SK-N-SH (cell line): ENCODE measurements at regions not wholly inside any gene's neighbourhood (a gene's known extent, or its start where the extent isn't known, plus 50 kb on each side); places are given as distances from the start of the nearest gene placed in this dataset.

ENCODE experiments used
- CTCF ChIA-PET: fragments of 300-600, 350-600 bp; formaldehyde crosslinking; extraction: SDS; loops from one replicate; lab custom pipeline; 2021; lab: Yijun Ruan, JAX
- POLR2A ChIA-PET: fragments of 350-600 bp; sonication (Branson Sonifier 250); formaldehyde crosslinking; extraction: SDS; loops from one replicate; lab custom pipeline; 2020; ENCODE audit warnings: antibody characterized with exemption, inconsistent platforms; lab: Yijun Ruan, JAX
- DNase-seq: peaks from one replicate; pipeline ENCODE4 v3.0.0; 2012
- H2AFZ ChIP-seq: fragments of 200-600 bp; sonication (generic); 2 replicates; pipeline ENCODE4 v1.8.1; 2016; ENCODE audit warnings: antibody characterized with exemption, mild to moderate bottlenecking, low read depth
- H3F3A ChIP-seq: fragments of 200-600 bp; sonication (generic); replicated peaks from 2 replicates; pipeline ENCODE3; 2016; ENCODE audit warnings: antibody characterized with exemption, mild to moderate bottlenecking; ENCODE audit not compliant: insufficient read depth
- H3K27ac ChIP-seq, 2 experiments: fragments of 200-500 bp in 1 of 2; fragments of 200-600 bp in 1 of 2; sonication (Bioruptor generic) in 1 of 2; sonication (generic), shearing (Covaris generic) in 1 of 2; 2 replicates each; pipeline versions ENCODE4 v1.5.1 to v1.6.1; 2014 to 2016; ENCODE audit warnings: low read depth in 2 of 2, inconsistent platforms in 1 of 2, low read length in 1 of 2, mild to moderate bottlenecking in 1 of 2, mixed read lengths in 1 of 2
- H3K27me3 ChIP-seq: fragments of 200-600 bp; sonication (generic), shearing (Covaris generic); 2 replicates; pipeline ENCODE4 v1.6.1; 2016; ENCODE audit warnings: mixed run types; ENCODE audit not compliant: insufficient read depth
- H3K36me3 ChIP-seq, 2 experiments: fragments of 200-500 bp in 1 of 2; fragments of 200-600 bp in 1 of 2; sonication (Bioruptor generic) in 1 of 2; sonication (generic) in 1 of 2; replicated peaks in 1 of 2; 2 replicates each; pipeline versions ENCODE3 to v1.5.1; 2014 to 2016; ENCODE audit warnings: low read length in 1 of 2, mild to moderate bottlenecking in 1 of 2; ENCODE audit not compliant: insufficient read depth in 2 of 2, control insufficient read depth in 1 of 2
- H3K4me1 ChIP-seq, 2 experiments: fragments of 200-500 bp in 1 of 2; fragments of 200-600 bp in 1 of 2; sonication (Bioruptor generic) in 1 of 2; sonication (generic), shearing (Covaris generic) in 1 of 2; 2 replicates each; pipeline versions ENCODE4 v1.5.1 to v1.6.1; 2014 to 2016; ENCODE audit warnings: low read depth in 1 of 2, low read length in 1 of 2, mixed run types in 1 of 2; ENCODE audit not compliant: insufficient read depth in 2 of 2, control insufficient read depth in 1 of 2
- H3K4me2 ChIP-seq: fragments of 200-600 bp; sonication (generic), shearing (Covaris generic); 2 replicates; pipeline ENCODE4 v1.6.1; 2017; ENCODE audit warnings: mixed run types
- H3K4me3 ChIP-seq, 2 experiments: fragments of 200-500 bp in 1 of 2; fragments of 200-600 bp in 1 of 2; sonication (Bioruptor generic) in 1 of 2; sonication (generic), shearing (Covaris generic) in 1 of 2; 2 replicates each; pipeline versions ENCODE4 v1.5.1 to v1.8.1; 2014 to 2016; ENCODE audit warnings: low read depth in 2 of 2, inconsistent platforms in 1 of 2, low read length in 1 of 2, mild to moderate bottlenecking in 1 of 2, mixed read lengths in 1 of 2, moderate library complexity in 1 of 2
- H3K79me2 ChIP-seq: fragments of 200-600 bp; sonication (generic); 2 replicates; pipeline ENCODE4 v1.8.1; 2017; ENCODE audit warnings: mild to moderate bottlenecking; ENCODE audit not compliant: insufficient read depth
- H3K9ac ChIP-seq: fragments of 200-600 bp; sonication (generic); 2 replicates; pipeline ENCODE4 v1.6.1; 2017; ENCODE audit warnings: mixed run types
- H3K9me2 ChIP-seq: fragments of 200-600 bp; sonication (generic); 2 replicates; pipeline ENCODE4 v1.6.1; 2017; ENCODE audit warnings: mixed run types
- H3K9me3 ChIP-seq: fragments of 200-600 bp; sonication (generic); 2 replicates; pipeline ENCODE4 v1.6.1; 2017; ENCODE audit warnings: mixed run types, mild to moderate bottlenecking, moderate library complexity
- H4K20me1 ChIP-seq: fragments of 200-600 bp; sonication (generic); 2 replicates; pipeline ENCODE4 v1.6.1; 2017; ENCODE audit warnings: mild to moderate bottlenecking, mixed run types; ENCODE audit not compliant: insufficient read depth
- EZH2phosphoT487 ChIP-seq: fragments of 200-600 bp; sonication (generic); IDR thresholded peaks from 2 replicates; pipeline ENCODE4 v1.6.1; 2017; ENCODE audit warnings: low read depth, mixed run types, mild to moderate bottlenecking, antibody characterized with exemption, moderate library complexity, borderline replicate concordance
- FOXM1 ChIP-seq: IDR thresholded peaks from 2 replicates; pipeline ENCODE4 v1.4.0; 2012; ENCODE audit warnings: low read depth, mild to moderate bottlenecking
- GATA2 ChIP-seq: sonication (generic); formaldehyde crosslinking; IDR thresholded peaks from 2 replicates; pipeline ENCODE4 v1.5.0; 2020; ENCODE audit warnings: mild to moderate bottlenecking, missing genetic modification reagents
- MXI1 ChIP-seq: IDR thresholded peaks from 2 replicates; pipeline ENCODE4 v1.6.1; 2012; ENCODE audit warnings: mild to moderate bottlenecking, low read depth, low read length, improper control_type of control experiment
- NFIC ChIP-seq: IDR thresholded peaks from 2 replicates; pipeline ENCODE4 v1.4.0; 2012; ENCODE audit warnings: borderline replicate concordance
- RAD21 ChIP-seq: IDR thresholded peaks from 2 replicates; pipeline ENCODE4 v1.6.1; 2012; ENCODE audit warnings: mild to moderate bottlenecking, low read length
- TCF12 ChIP-seq: IDR thresholded peaks from 2 replicates; pipeline ENCODE4 v1.4.0; 2012
- WGBS: methylation state at CpG from one replicate; pipeline ENCODE4 v1.1.6; 2017; ENCODE audit warnings: low lambda C conversion rate; 5-methylcytosine and 5-hydroxymethylcytosine counted together
- TF ChIP-seq, protein P1 (sequence below): IDR thresholded peaks from 2 replicates; pipeline ENCODE4; 2012
- TF ChIP-seq, protein P2 (sequence below): IDR thresholded peaks from 2 replicates; pipeline ENCODE4 v1.4.0; 2012; ENCODE audit warnings: low read depth, borderline replicate concordance

GRCh38 chr5:124858612-124859011 lies 112.2 kb upstream of the ZNF608 start:
- Histone ChIP-seq H4K20me1 (no peaks in the 10 kb centered on the region), H3K9me3 (no peaks in the 10 kb centered on the region)
- TF ChIP-seq MXI1 = no peak
- no peak for TF ChIP-seq NFIC
- TF ChIP-seq RAD21 = peak; percentile 24; the same call in 1 of the 2 replicates
- no peak for TF ChIP-seq TCF12
- TF ChIP-seq, protein P1, sequence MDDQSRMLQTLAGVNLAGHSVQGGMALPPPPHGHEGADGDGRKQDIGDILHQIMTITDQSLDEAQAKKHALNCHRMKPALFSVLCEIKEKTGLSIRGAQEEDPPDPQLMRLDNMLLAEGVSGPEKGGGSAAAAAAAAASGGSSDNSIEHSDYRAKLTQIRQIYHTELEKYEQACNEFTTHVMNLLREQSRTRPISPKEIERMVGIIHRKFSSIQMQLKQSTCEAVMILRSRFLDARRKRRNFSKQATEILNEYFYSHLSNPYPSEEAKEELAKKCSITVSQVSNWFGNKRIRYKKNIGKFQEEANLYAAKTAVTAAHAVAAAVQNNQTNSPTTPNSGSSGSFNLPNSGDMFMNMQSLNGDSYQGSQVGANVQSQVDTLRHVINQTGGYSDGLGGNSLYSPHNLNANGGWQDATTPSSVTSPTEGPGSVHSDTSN = no peak
- TF ChIP-seq GATA2 (CRISPR knock-in tag) = 0 out of 2 replicates have a peak, but pooled peaks have one; percentile 34
- TF ChIP-seq, all 33 proteins: peak for 2
- no peak overlapping the region for H3K4me2 ChIP-seq
- peak; percentile 47 for DNase-seq
- H3K9ac ChIP-seq = no peak overlapping the region
- H3K79me2 ChIP-seq = no peaks in the 10 kb centered on the region
- no peaks in the 10 kb centered on the region for H3K9me2 ChIP-seq
- no peaks in the 10 kb centered on the region for H3K36me3 ChIP-seq
- CTCF ChIA-PET = interaction anchor here (0.6 to 1.4 kb wide), 5 partner anchors 10 to 684 kb away, joined by 3 to 4 read pairs (median 3); no protein-coding TSS in a partner anchor
- peaks cover 0 to 12% of the 10 kb centered on the region in 2 experiments; a peak in 2 of 4 replicates for H3K4me1 ChIP-seq
- peak overlapping the region in 1 of 2 experiments; percentile 64; a peak in 2 of 4 replicates for H3K27ac ChIP-seq
- no peaks in the 10 kb centered on the region for H3K27me3 ChIP-seq
- H3K4me3 ChIP-seq = no peak overlapping the region
- 38% methylated on average over 2 of the region's 2 CpGs for WGBS
- H2AFZ ChIP-seq = no peak overlapping the region
- no peaks in the 10 kb centered on the region for H3F3A ChIP-seq
- POLR2A ChIA-PET = interaction anchor here (0.5 to 1.5 kb wide), 7 partner anchors 10 to 429 kb away, joined by 3 to 12 read pairs (median 3); no protein-coding TSS in a partner anchor

DNA sequence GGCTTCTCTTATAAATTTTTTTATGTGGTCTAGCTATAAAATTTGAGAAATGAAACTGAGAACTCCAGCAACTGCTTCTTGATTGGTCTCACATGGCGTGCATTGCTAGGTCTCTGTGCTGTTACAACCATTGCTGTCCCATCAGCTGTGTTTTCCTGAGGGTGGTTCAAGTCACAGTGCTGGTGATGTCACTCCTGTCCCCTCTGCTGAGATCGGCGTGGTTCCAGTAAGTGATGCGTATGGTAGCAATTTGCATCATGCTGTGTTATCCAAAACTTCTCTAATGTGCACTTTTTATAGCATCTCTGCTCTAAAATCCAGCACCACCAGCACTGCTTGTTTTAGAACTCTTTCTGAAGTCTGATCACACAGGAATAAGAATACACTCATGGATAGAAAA lies 112.6 kb upstream of the ZNF608 start:
- DNase-seq = peak; percentile 64
- H2AFZ ChIP-seq = no peak overlapping the region
- no peaks in the 10 kb centered on the region for H3F3A ChIP-seq
- H3K4me2 ChIP-seq = no peak overlapping the region
- H3K79me2 ChIP-seq = no peaks in the 10 kb centered on the region
- H3K27ac ChIP-seq = peak overlapping the region in 1 of 2 experiments; percentile 64; a peak in 2 of 4 replicates
- ChIA-PET CTCF (interaction anchor here (0.6 to 1.4 kb wide), 4 partner anchors 9 to 685 kb away, joined by 3 to 4 read pairs (median 3); no protein-coding TSS in a partner anchor), POLR2A (interaction anchor here (0.5 to 1.5 kb wide), 7 partner anchors 10 to 429 kb away, joined by 3 to 12 read pairs (median 3); no protein-coding TSS in a partner anchor)
- TF ChIP-seq, protein P2, sequence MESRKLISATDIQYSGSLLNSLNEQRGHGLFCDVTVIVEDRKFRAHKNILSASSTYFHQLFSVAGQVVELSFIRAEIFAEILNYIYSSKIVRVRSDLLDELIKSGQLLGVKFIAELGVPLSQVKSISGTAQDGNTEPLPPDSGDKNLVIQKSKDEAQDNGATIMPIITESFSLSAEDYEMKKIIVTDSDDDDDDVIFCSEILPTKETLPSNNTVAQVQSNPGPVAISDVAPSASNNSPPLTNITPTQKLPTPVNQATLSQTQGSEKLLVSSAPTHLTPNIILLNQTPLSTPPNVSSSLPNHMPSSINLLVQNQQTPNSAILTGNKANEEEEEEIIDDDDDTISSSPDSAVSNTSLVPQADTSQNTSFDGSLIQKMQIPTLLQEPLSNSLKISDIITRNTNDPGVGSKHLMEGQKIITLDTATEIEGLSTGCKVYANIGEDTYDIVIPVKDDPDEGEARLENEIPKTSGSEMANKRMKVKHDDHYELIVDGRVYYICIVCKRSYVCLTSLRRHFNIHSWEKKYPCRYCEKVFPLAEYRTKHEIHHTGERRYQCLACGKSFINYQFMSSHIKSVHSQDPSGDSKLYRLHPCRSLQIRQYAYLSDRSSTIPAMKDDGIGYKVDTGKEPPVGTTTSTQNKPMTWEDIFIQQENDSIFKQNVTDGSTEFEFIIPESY = no peak
- TF ChIP-seq MXI1 = peak; percentile 78; the same call in 1 of the 2 replicates
- no peak for TF ChIP-seq FOXM1
- TF ChIP-seq GATA2 (CRISPR knock-in tag) = peak; percentile 42; the same call in 1 of the 2 replicates
- TF ChIP-seq RAD21 = peak; percentile 38; the same call in 1 of the 2 replicates
- TF ChIP-seq EZH2phosphoT487 = no peak
- 76% methylated on average over 4 of the region's 4 CpGs for WGBS
- no peak overlapping the region for H3K9ac ChIP-seq
- no peaks in the 10 kb centered on the region for H3K27me3 ChIP-seq
- peaks cover 0 to 12% of the 10 kb centered on the region in 2 experiments; a peak in 2 of 4 replicates for H3K4me1 ChIP-seq
- no peak overlapping the region for H3K4me3 ChIP-seq
- no peaks in the 10 kb centered on the region for H3K36me3 ChIP-seq
- no peaks in the 10 kb centered on the region for H4K20me1 ChIP-seq
- H3K9me2 ChIP-seq = no peaks in the 10 kb centered on the region
- no peaks in the 10 kb centered on the region for H3K9me3 ChIP-seq
